ENCODE measurements at regions not wholly inside any gene's neighbourhood (a gene's known extent, or its start where the extent isn't known, plus 50 kb on each side); places are given as distances from the start of the nearest gene placed in this dataset.

DNA sequence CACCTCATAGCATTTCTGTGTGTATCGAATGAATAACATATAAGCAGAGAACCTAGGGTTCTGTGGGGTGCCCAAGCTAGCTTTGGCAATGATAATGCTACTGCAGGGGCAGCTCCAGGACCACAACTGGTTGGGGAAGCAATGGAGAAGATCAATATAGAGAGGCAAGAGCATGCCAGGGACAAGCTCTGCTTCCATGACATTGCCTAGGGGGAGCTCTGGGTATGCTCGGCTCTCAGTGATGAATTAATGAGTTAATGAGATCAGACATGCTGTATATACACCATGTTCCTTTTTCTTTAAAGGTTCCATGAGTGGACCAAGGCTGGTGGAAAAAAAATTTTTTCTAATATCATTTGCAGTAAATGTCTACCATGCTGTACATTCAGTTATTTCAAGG lies 618.4 kb downstream of the BCL11A start:
- TF ChIP-seq POLR2A (IDR thresholded peaks at IDR 0.05; ENCODE audit: low read length): no peak
- no peak for TF ChIP-seq GATA1 (IDR thresholded peaks at IDR 0.05; ENCODE audit: low read depth, low read length)
